HG03196 (cell line): ENCODE measurements at regions not wholly inside any gene's neighbourhood (a gene's known extent, or its start where the extent isn't known, plus 50 kb on each side); places are given as distances from the start of the nearest gene placed in this dataset.
A peak's percentile ranks its signal among the peaks of the same experiment; 100 is the strongest.

Experiments
- ATAC-seq: cut with Tn5 transposase; IDR thresholded peaks from one replicate; pipeline ENCODE4 v1.9.1; 2021; ENCODE audit not compliant: unreplicated experiment

- no peak for ATAC-seq
Measured at GRCh38 chr4:26099967-26100366, 185.9 kb downstream of the SMIM20 start.

GRCh38 chr4:26101011-26101410 is 187.0 kb downstream of the SMIM20 start:
- no peak for ATAC-seq

- ATAC-seq, result no peak
Measured at GRCh38 chr4:26104056-26104685, 190.2 kb downstream of the SMIM20 start.

- ATAC-seq, result no peak
Measured at GRCh38 chr4:26105337-26105736, 191.3 kb downstream of the SMIM20 start.

DNA sequence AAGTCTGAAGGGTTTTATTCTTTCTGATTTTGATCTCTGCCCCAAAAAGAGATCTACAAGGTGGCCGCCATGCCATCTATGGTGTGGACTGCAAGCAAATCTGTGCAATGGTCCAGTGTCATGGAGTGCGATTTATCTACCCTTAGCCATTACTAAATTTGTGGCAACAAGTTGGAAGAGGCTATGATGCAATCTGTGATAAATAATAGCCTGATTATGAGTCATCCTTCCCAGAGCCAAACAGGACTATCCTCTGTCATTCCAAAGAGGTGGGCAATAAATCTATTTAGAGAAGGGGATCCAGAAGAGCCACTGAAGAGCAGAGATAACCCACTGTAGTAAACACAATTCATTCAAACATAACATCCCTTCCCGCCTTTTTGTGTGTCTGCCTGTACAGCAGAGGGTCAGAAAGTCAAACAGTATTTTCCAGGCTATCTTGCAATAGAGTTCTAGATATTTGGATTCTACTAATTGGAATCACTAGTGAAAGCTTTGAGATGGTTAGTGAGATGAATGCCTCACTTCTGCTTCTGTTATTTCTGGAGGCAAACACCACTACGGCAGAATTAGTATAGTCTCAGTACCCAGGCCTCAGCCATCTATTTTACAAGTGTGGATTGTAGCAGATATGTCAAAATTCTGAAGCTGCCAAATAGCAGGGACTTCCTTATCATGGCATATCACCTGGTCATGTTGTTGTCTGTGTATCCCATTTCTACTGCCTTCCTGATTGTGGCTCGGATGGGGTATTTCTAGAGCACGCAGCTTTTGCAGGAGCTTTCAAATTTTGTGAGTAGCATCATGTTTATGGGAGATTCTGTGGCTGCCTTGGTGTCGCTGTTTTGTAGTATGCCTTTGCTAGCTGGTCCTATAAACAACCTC is 192.0 kb downstream of the SMIM20 start:
- ATAC-seq, result no peak

DNA sequence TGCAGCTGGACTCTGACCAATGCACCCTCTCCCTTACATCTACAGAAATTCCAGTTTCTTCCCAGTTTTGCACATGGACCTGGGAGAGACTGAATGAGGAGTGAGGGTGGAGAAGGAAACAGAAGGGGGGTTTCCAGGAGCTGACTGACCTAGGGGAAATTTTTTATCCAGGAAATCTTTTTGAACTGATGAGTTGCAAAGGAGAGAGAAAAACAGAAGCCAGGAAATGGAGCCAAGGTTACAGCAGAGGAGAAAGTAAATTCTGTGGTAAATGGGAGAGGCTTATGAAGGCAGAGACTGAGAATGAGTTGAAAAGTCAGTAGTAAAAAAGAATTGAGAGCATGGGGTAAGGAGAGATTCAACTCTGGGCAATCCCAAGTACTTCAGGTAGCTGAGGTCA is 192.8 kb downstream of the SMIM20 start:
- ATAC-seq, result no peak

- no peak for ATAC-seq
Measured at GRCh38 chr4:26108054-26108453, 194.0 kb downstream of the SMIM20 start.

DNA sequence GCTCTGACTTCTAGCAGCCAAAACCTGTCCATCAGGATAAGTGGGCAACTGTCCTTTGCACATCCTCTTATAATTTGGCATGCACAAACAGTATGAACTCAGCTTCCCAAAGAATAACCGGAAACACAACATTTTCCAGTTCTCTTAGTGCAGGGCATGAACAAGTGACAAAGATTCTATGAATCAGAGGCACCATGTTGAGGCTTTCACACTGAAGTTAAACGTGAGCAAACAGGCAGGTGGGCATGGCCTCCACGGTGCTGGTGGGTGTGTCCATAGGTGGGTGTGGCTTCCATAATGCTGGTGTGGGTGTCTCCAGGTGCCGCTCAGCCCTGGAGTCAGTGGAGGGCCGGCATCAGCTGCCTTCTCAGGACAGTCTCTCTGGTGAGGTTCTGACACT is 196.5 kb downstream of the SMIM20 start:
- ATAC-seq, result no peak

GRCh38 chr4:26113339-26113940 is 199.4 kb downstream of the SMIM20 start:
- ATAC-seq, result no peak

DNA sequence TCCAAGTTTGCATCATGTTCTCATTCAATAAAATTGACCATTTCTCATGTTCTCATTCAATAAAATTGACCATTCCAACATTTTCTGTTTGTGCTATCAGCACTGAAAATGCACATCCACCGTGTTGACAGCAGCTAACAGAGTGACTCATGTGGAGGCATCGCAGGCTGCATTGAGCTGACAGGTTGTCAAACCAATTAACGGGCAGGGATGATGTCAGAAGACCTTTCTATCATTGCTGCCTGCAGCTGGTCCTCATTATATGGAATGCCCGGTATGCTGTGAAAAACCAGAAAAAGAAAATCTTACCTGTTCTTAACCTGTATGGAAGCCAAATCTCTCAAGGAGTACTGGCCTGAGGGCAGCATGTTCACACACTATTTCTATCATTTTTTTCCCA is 202.0 kb downstream of the SMIM20 start:
- no peak for ATAC-seq

- ATAC-seq, result no peak
Measured at GRCh38 chr4:26120098-26120825, 200.6 kb upstream of the RBPJ start.

- ATAC-seq, result no peak
Measured at GRCh38 chr4:26122690-26123089, 198.1 kb upstream of the RBPJ start.

- no peak for ATAC-seq
Measured at GRCh38 chr4:26124753-26125321, 196.0 kb upstream of the RBPJ start.

DNA sequence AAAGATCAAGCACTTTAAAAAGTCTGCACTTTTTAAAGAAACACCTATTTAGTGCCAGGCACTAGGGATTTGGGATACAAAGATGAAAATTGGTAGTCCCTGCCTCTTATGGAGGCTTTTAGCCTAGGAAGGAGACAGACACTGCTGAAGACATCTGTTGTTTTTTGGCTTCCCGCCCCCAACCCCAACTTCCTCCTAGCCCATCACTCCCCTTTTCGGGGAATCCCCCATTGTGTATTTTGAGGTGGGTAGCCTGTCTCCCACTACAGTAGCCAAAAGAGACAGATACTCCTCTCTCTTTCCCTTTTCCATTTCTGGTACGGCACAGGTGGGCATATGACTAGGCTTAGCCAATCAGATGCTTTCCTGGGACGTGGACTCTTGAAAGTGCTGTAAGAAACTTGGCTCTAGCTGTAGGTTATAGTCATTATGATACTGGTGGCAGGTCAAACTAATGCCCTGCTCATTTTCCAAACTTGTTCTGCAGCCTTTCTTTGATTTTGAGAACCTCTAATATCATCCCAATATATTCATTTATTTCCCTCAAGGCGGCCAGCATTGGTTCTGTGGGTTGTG is 194.6 kb upstream of the RBPJ start:
- no peak for ATAC-seq

- no peak for ATAC-seq
Measured at GRCh38 chr4:26126994-26127393, 193.8 kb upstream of the RBPJ start.

- ATAC-seq, result no peak
Measured at GRCh38 chr4:26127851-26128337, 192.9 kb upstream of the RBPJ start.

DNA sequence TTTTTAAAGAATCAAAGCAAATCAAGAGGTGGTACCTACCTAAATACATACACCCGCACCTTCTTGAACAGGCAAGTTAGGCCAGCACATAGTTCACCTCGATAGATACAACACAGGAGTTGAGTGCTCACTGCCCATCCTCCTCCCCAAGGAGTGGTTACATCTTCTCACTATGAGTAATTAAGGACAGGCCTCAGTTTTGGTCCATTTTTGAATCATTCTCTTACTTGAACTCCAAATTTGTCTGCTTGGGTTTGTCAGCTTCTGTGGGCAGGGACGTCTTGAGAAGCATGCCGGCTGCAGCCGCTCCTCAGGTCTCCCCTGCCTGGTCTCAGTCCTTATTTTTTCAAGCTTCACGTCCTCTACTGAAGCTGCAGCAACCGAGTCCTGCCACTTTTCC is 190.6 kb upstream of the RBPJ start:
- peak; percentile 72 for ATAC-seq

DNA sequence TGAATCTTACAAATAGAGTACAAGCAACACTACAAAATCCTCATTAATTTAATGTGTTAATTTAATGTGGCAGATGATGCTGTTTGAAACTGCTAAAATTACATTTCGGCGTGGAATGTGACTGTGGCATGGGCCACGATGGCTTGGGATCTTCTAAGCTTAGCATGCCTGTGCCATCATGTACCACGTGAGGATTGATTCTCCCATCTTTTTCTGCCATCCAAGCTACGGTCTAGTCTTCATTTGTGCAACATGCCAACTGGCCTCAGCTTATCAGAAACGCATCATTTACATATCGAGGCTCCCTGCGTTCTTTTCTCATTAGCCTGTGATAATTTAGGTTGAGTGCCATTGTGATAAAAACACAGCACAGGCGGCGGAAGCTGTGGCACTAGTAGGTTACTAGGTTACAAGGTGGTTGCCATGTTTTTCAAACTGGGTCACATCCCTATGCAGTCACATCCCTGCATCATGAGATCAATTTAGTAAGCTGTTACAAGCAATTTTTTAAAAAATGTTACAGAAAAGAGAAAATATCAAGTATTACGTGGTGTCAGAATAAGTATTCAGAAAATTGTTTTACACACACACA is 189.9 kb upstream of the RBPJ start:
- ATAC-seq, result no peak

- ATAC-seq, result peak; percentile 66
Measured at GRCh38 chr4:26131711-26132110, 189.1 kb upstream of the RBPJ start.

DNA sequence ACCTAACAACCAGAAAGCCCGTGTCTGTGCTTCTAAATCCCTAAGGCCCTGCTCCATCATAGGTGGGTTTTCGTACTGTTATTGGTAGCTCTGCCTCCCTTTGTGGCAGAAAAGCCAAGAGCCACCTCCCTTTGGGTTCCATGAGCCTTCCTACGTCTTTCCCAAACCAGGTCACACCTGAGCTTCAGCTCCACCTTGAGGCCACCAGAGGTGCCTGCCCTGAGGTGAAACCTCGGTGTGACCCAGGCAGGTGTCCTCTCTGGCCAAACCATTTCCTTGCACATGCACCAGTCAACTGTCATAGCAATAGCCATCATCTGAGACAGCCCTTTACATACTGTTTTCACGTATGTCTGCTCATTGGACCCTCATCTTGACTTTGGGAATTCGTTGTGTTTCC is 188.0 kb upstream of the RBPJ start:
- no peak for ATAC-seq
